ENCODE measurements at regions not wholly inside any gene's neighbourhood (a gene's known extent, or its start where the extent isn't known, plus 50 kb on each side); places are given as distances from the start of the nearest gene placed in this dataset.

GRCh38 chr6:76382201-76382600 is 309.7 kb upstream of the IMPG1 start:
- H3K4me3 ChIP-seq (replicated peaks; ENCODE audit: low read depth, low read length), result no peak overlapping the region
- no peak for TF ChIP-seq CTCF (IDR thresholded peaks at IDR 0.05; ENCODE audit: low read length, missing control alignments)
- no peak for DNase-seq (ENCODE audit: low read depth)

GRCh38 chr6:76381612-76382011 is 309.1 kb upstream of the IMPG1 start:
- TF ChIP-seq CTCF (IDR thresholded peaks at IDR 0.05; ENCODE audit: low read length, missing control alignments), result no peak
- H3K4me3 ChIP-seq (replicated peaks; ENCODE audit: low read depth, low read length), result no peak overlapping the region
- no peak for DNase-seq (ENCODE audit: low read depth)

GRCh38 chr6:76351275-76351674 is 278.8 kb upstream of the IMPG1 start:
- no peak for DNase-seq (ENCODE audit: low read depth)
- no peak for TF ChIP-seq CTCF (IDR thresholded peaks at IDR 0.05; ENCODE audit: low read length, missing control alignments)

GRCh38 chr6:76347539-76347938 is 275.1 kb upstream of the IMPG1 start:
- H3K4me3 ChIP-seq (replicated peaks; ENCODE audit: low read depth, low read length), result no peak overlapping the region
- no peak for TF ChIP-seq CTCF (IDR thresholded peaks at IDR 0.05; ENCODE audit: low read length, missing control alignments)
- DNase-seq (ENCODE audit: low read depth), result no peak

More at GRCh38 chr6:76351275-76351674, 278.8 kb upstream of the IMPG1 start:
- no peak overlapping the region for H3K4me3 ChIP-seq (replicated peaks; ENCODE audit: low read depth, low read length)

GRCh38 chr6:76342611-76343160 is 270.2 kb upstream of the IMPG1 start:
- no peak overlapping the region for H3K4me3 ChIP-seq (replicated peaks; ENCODE audit: low read depth, low read length)
- DNase-seq (ENCODE audit: low read depth), result no peak
- TF ChIP-seq CTCF (IDR thresholded peaks at IDR 0.05; ENCODE audit: low read length, missing control alignments), result no peak

- H3K4me3 ChIP-seq (replicated peaks; ENCODE audit: low read depth, low read length), result no peak overlapping the region
- TF ChIP-seq CTCF (IDR thresholded peaks at IDR 0.05; ENCODE audit: low read length, missing control alignments), result no peak
- no peak for DNase-seq (ENCODE audit: low read depth)
Measured at GRCh38 chr6:76330031-76330430, 257.6 kb upstream of the IMPG1 start.

- TF ChIP-seq CTCF (IDR thresholded peaks at IDR 0.05; ENCODE audit: low read length, missing control alignments), result no peak
- no peak overlapping the region for H3K4me3 ChIP-seq (replicated peaks; ENCODE audit: low read depth, low read length)
- no peak for DNase-seq (ENCODE audit: low read depth)
Measured at GRCh38 chr6:76326871-76327270, 254.4 kb upstream of the IMPG1 start.

All from fibroblast of pulmonary artery (primary cell).